ENCODE measurements at regions not wholly inside any gene's neighbourhood (a gene's known extent, or its start where the extent isn't known, plus 50 kb on each side); places are given as distances from the start of the nearest gene placed in this dataset.

DNA sequence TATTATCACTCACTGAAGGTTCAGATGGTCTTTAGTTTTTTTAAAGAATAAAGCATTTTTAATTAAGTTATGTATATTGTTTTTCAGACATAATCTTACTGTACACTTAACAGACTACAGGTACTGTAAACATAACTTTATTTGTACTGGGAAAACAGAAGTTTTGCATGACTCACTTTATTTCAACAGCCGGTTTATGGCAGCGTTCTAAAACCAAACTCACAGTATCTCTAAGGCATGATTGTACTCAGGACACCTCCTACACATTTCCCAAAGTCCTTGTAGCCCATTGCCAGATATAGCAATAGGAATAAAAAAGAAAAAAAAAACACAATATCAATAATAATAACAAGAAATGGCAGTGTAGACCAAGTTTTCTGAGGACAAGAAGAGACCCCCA is 1341.4 kb downstream of the FSCB start:
- TF ChIP-seq ZNF24 (IDR thresholded peaks at IDR 0.05) = no peak
- no peak for TF ChIP-seq POLR2A (IDR thresholded peaks at IDR 0.05; ENCODE audit: insufficient read depth in 1 of 2, low read depth in 2 of 2, low read length in 2 of 2)
- no peak for TF ChIP-seq ZFX (CRISPR knock-in tag; IDR thresholded peaks at IDR 0.05; ENCODE audit: low read depth)
- no peak for TF ChIP-seq MBD4 (IDR thresholded peaks at IDR 0.05; ENCODE audit: borderline replicate concordance, low read length)
- no peak for TF ChIP-seq POLR2AphosphoS2 (IDR thresholded peaks at IDR 0.05; ENCODE audit: low read depth, low read length)
- TF ChIP-seq RBM39 (IDR thresholded peaks at IDR 0.05; ENCODE audit: low read depth, low read length, poor library complexity, severe bottlenecking) = no peak
- no peak for TF ChIP-seq STAG1 (CRISPR knock-in tag; IDR thresholded peaks at IDR 0.05)
- TF ChIP-seq MAZ (IDR thresholded peaks at IDR 0.05; ENCODE audit: borderline replicate concordance, low read depth, low read length) = no peak
- no peak for TF ChIP-seq MAZ (CRISPR knock-in tag; IDR thresholded peaks at IDR 0.05; ENCODE audit: low read depth)
- no peak for TF ChIP-seq NCOA2 (CRISPR knock-in tag; IDR thresholded peaks at IDR 0.05)
- TF ChIP-seq, protein P1, sequence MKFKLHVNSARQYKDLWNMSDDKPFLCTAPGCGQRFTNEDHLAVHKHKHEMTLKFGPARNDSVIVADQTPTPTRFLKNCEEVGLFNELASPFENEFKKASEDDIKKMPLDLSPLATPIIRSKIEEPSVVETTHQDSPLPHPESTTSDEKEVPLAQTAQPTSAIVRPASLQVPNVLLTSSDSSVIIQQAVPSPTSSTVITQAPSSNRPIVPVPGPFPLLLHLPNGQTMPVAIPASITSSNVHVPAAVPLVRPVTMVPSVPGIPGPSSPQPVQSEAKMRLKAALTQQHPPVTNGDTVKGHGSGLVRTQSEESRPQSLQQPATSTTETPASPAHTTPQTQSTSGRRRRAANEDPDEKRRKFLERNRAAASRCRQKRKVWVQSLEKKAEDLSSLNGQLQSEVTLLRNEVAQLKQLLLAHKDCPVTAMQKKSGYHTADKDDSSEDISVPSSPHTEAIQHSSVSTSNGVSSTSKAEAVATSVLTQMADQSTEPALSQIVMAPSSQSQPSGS (CRISPR knock-in tag; IDR thresholded peaks at IDR 0.05) = no peak
- TF ChIP-seq, protein P2, sequence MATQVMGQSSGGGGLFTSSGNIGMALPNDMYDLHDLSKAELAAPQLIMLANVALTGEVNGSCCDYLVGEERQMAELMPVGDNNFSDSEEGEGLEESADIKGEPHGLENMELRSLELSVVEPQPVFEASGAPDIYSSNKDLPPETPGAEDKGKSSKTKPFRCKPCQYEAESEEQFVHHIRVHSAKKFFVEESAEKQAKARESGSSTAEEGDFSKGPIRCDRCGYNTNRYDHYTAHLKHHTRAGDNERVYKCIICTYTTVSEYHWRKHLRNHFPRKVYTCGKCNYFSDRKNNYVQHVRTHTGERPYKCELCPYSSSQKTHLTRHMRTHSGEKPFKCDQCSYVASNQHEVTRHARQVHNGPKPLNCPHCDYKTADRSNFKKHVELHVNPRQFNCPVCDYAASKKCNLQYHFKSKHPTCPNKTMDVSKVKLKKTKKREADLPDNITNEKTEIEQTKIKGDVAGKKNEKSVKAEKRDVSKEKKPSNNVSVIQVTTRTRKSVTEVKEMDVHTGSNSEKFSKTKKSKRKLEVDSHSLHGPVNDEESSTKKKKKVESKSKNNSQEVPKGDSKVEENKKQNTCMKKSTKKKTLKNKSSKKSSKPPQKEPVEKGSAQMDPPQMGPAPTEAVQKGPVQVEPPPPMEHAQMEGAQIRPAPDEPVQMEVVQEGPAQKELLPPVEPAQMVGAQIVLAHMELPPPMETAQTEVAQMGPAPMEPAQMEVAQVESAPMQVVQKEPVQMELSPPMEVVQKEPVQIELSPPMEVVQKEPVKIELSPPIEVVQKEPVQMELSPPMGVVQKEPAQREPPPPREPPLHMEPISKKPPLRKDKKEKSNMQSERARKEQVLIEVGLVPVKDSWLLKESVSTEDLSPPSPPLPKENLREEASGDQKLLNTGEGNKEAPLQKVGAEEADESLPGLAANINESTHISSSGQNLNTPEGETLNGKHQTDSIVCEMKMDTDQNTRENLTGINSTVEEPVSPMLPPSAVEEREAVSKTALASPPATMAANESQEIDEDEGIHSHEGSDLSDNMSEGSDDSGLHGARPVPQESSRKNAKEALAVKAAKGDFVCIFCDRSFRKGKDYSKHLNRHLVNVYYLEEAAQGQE (IDR thresholded peaks at IDR 0.05; ENCODE audit: borderline replicate concordance in 1 of 2, low read depth in 1 of 2, low read length in 2 of 2) = no peak
- TF ChIP-seq, protein P3, sequence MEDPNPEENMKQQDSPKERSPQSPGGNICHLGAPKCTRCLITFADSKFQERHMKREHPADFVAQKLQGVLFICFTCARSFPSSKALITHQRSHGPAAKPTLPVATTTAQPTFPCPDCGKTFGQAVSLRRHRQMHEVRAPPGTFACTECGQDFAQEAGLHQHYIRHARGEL (CRISPR knock-in tag; IDR thresholded peaks at IDR 0.05) = no peak
- no peak for TF ChIP-seq EZH2 (conservative IDR thresholded peaks at IDR 0.05; ENCODE audit: low read depth, low read length)
- no peak for TF ChIP-seq NONO (IDR thresholded peaks at IDR 0.05)
- no peak for TF ChIP-seq NONO (CRISPR knock-in tag; conservative IDR thresholded peaks at IDR 0.05)
